ENCODE measurements at regions not wholly inside any gene's neighbourhood (a gene's known extent, or its start where the extent isn't known, plus 50 kb on each side); places are given as distances from the start of the nearest gene placed in this dataset.

DNA sequence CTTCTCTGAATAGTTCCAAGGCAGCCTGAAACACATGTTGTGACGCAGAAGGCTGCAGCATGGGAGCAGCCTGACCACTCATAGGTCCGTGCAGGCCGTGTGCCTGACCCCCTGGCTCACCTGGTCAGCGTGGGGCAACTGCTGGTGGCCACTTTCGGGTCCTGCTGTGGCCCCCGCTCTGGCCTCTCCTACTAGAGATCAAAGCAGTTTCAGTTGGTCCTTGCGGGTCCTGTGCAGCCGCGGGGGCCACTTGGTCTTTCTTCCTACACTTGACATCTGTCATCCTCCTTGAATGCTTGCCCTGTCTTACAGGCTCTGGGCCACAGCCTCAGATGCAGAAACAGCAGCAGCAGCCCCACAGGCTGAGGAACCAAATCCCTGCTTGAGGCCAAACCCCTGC lies 320.8 kb upstream of the ZNF32 start:
- TF ChIP-seq TAF1 (IDR thresholded peaks at IDR 0.05; ENCODE audit: borderline replicate concordance, low read depth, low read length) (no peak), POLR2AphosphoS5 (IDR thresholded peaks at IDR 0.05; ENCODE audit: low read depth, low read length) (no peak)

All from GM12892 (cell line).